Duodenal mucosa (tissue), 2 donors: ENCODE measurements at regions not wholly inside any gene's neighbourhood (a gene's known extent, or its start where the extent isn't known, plus 50 kb on each side); places are given as distances from the start of the nearest gene placed in this dataset.

Experiments used
- H3K27ac ChIP-seq: one replicate; pipeline ENCODE4 v1.7.0; 2013; ENCODE audit warnings: low read depth, low read length
- H3K27me3 ChIP-seq, 2 donors: one replicate each; pipeline ENCODE4 v1.7.0; 2013; ENCODE audit warnings: low read length in 2 of 2, control low read depth in 1 of 2; ENCODE audit not compliant: insufficient read depth in 2 of 2, control insufficient read depth in 1 of 2
- H3K36me3 ChIP-seq, 2 donors: one replicate each; pipeline ENCODE4 v1.7.0; 2013; ENCODE audit warnings: low read length in 2 of 2, control low read depth in 1 of 2; ENCODE audit not compliant: insufficient read depth in 2 of 2, control insufficient read depth in 1 of 2
- H3K4me1 ChIP-seq, 2 donors: one replicate each; pipeline ENCODE4 v1.7.0; 2013; ENCODE audit warnings: low read length in 2 of 2, control low read depth in 1 of 2; ENCODE audit not compliant: insufficient read depth in 2 of 2, control insufficient read depth in 1 of 2
- H3K4me3 ChIP-seq, 2 donors: one replicate each; pipeline ENCODE4 v1.7.0; 2013; ENCODE audit warnings: low read length in 2 of 2, low read depth in 1 of 2
- H3K9ac ChIP-seq, 2 donors: one replicate each; pipeline ENCODE4 v1.7.0; 2013; ENCODE audit warnings: low read length in 2 of 2, low read depth in 1 of 2
- H3K9me3 ChIP-seq, 2 donors: one replicate each; pipeline ENCODE4 v1.7.0; 2013; ENCODE audit warnings: low read length in 2 of 2, control low read depth in 1 of 2; ENCODE audit not compliant: control insufficient read depth in 1 of 2

- Histone ChIP-seq H3K4me1 (no peaks in the 10 kb centered on the region), H3K4me3 (no peak overlapping the region), H3K9me3 (no peaks in the 10 kb centered on the region), H3K27me3 (no peaks in the 10 kb centered on the region), H3K36me3 (no peaks in the 10 kb centered on the region), H3K27ac (no peak overlapping the region), H3K9ac (no peak overlapping the region)
Measured at GRCh38 chr4:121277194-121278105, 103.4 kb downstream of the QRFPR start.

- no peak overlapping the region for H3K9ac ChIP-seq
Measured at GRCh38 chr4:121273191-121273590, 107.6 kb downstream of the QRFPR start.

GRCh38 chr4:121272526-121272925, 108.3 kb downstream of the QRFPR start:
- Histone ChIP-seq H3K4me1 (no peaks in the 10 kb centered on the region), H3K9me3 (no peaks in the 10 kb centered on the region), H3K27me3 (no peaks in the 10 kb centered on the region), H3K9ac (no peak overlapping the region), H3K27ac (no peak overlapping the region), H3K4me3 (no peak overlapping the region), H3K36me3 (no peaks in the 10 kb centered on the region)

More at GRCh38 chr4:121273191-121273590, 107.6 kb downstream of the QRFPR start:
- Histone ChIP-seq H3K27ac (no peak overlapping the region), H3K36me3 (no peaks in the 10 kb centered on the region), H3K4me3 (no peak overlapping the region), H3K9me3 (no peaks in the 10 kb centered on the region), H3K4me1 (no peaks in the 10 kb centered on the region), H3K27me3 (no peaks in the 10 kb centered on the region)

GRCh38 chr4:121270389-121270788, 106.3 kb upstream of the TNIP3 start:
- H3K36me3 ChIP-seq, result no peaks in the 10 kb centered on the region
- H3K27ac ChIP-seq, result no peak overlapping the region
- H3K4me3 ChIP-seq, result no peak overlapping the region
- H3K4me1 ChIP-seq, result no peaks in the 10 kb centered on the region
- H3K9ac ChIP-seq, result no peak overlapping the region
- H3K27me3 ChIP-seq, result no peaks in the 10 kb centered on the region
- H3K9me3 ChIP-seq, result no peaks in the 10 kb centered on the region

- H3K27me3 ChIP-seq, result no peaks in the 10 kb centered on the region
- H3K4me3 ChIP-seq, result no peak overlapping the region
- H3K9me3 ChIP-seq, result no peaks in the 10 kb centered on the region
- no peaks in the 10 kb centered on the region for H3K4me1 ChIP-seq
- no peak overlapping the region for H3K9ac ChIP-seq
- H3K36me3 ChIP-seq, result no peaks in the 10 kb centered on the region
- H3K27ac ChIP-seq, result no peak overlapping the region
Measured at GRCh38 chr4:121269001-121269400, 104.9 kb upstream of the TNIP3 start.

GRCh38 chr4:121266982-121267381, 102.9 kb upstream of the TNIP3 start:
- H3K27ac ChIP-seq, result no peak overlapping the region
- no peaks in the 10 kb centered on the region for H3K27me3 ChIP-seq
- H3K4me3 ChIP-seq, result no peak overlapping the region
- H3K9ac ChIP-seq, result no peak overlapping the region
- H3K4me1 ChIP-seq, result no peaks in the 10 kb centered on the region
- no peaks in the 10 kb centered on the region for H3K36me3 ChIP-seq
- H3K9me3 ChIP-seq, result no peaks in the 10 kb centered on the region

GRCh38 chr4:121256887-121257466, 92.9 kb upstream of the TNIP3 start:
- no peak overlapping the region for H3K4me3 ChIP-seq
- H3K4me1 ChIP-seq, result no peaks in the 10 kb centered on the region
- no peak overlapping the region for H3K9ac ChIP-seq
- no peaks in the 10 kb centered on the region for H3K27me3 ChIP-seq
- H3K36me3 ChIP-seq, result no peaks in the 10 kb centered on the region
- no peaks in the 10 kb centered on the region for H3K9me3 ChIP-seq
- H3K27ac ChIP-seq, result no peak overlapping the region

GRCh38 chr4:121255986-121256750, 92.0 kb upstream of the TNIP3 start:
- no peak overlapping the region for H3K4me3 ChIP-seq
- no peaks in the 10 kb centered on the region for H3K9me3 ChIP-seq
- H3K27ac ChIP-seq, result no peak overlapping the region
- no peak overlapping the region for H3K9ac ChIP-seq
- no peaks in the 10 kb centered on the region for H3K36me3 ChIP-seq
- H3K27me3 ChIP-seq, result no peaks in the 10 kb centered on the region
- H3K4me1 ChIP-seq, result no peaks in the 10 kb centered on the region

GRCh38 chr4:121253961-121254360, 89.8 kb upstream of the TNIP3 start:
- no peaks in the 10 kb centered on the region for H3K36me3 ChIP-seq
- H3K4me1 ChIP-seq, result no peaks in the 10 kb centered on the region
- H3K27ac ChIP-seq, result no peak overlapping the region
- no peaks in the 10 kb centered on the region for H3K27me3 ChIP-seq
- no peaks in the 10 kb centered on the region for H3K9me3 ChIP-seq
- H3K4me3 ChIP-seq, result no peak overlapping the region
- H3K9ac ChIP-seq, result no peak overlapping the region

- Histone ChIP-seq H3K9me3 (no peaks in the 10 kb centered on the region), H3K36me3 (no peaks in the 10 kb centered on the region), H3K27ac (no peak overlapping the region), H3K4me1 (no peaks in the 10 kb centered on the region), H3K4me3 (no peak overlapping the region), H3K9ac (no peak overlapping the region), H3K27me3 (no peaks in the 10 kb centered on the region)
Measured at GRCh38 chr4:121252224-121252806, 88.2 kb upstream of the TNIP3 start.
